Neuronal stem cell (in vitro differentiated cells): ENCODE measurements at regions not wholly inside any gene's neighbourhood (a gene's known extent, or its start where the extent isn't known, plus 50 kb on each side); places are given as distances from the start of the nearest gene placed in this dataset.

Experiments used
- DNase-seq: peaks from one replicate; pipeline ENCODE4 v3.0.0-alpha.2; 2013; ENCODE audit warnings: low spot score
- H2AFZ ChIP-seq: one replicate; pipeline ENCODE4 v1.6.1; 2013; ENCODE audit warnings: mild to moderate bottlenecking, low read length, inconsistent platforms
- H2AK5ac ChIP-seq: 2 replicates; pipeline ENCODE4 v1.6.1; 2013; ENCODE audit warnings: low read depth, mild to moderate bottlenecking, inconsistent platforms, low read length, moderate library complexity, mixed read lengths
- H2BK120ac ChIP-seq: 2 replicates; pipeline ENCODE4 v1.6.1; 2013; ENCODE audit warnings: low read depth, mild to moderate bottlenecking, inconsistent platforms, low read length, moderate library complexity, mixed read lengths
- H2BK12ac ChIP-seq: one replicate; pipeline ENCODE4 v1.6.1; 2013; ENCODE audit warnings: low read length, inconsistent platforms
- H2BK15ac ChIP-seq: 2 replicates; pipeline ENCODE4 v1.6.1; 2013; ENCODE audit warnings: mild to moderate bottlenecking, low read length, inconsistent platforms, mixed read lengths
- H2BK5ac ChIP-seq: one replicate; pipeline ENCODE4 v1.6.1; 2013; ENCODE audit warnings: inconsistent platforms, mild to moderate bottlenecking, low read length, moderate library complexity
- H3K14ac ChIP-seq: one replicate; pipeline ENCODE4 v1.6.1; 2013; ENCODE audit warnings: low read length, inconsistent platforms
- H3K18ac ChIP-seq: 2 replicates; pipeline ENCODE4 v1.6.1; 2013; ENCODE audit warnings: low read length, inconsistent platforms
- H3K23ac ChIP-seq: 2 replicates; pipeline ENCODE4 v1.6.1; 2013; ENCODE audit warnings: low read depth, mild to moderate bottlenecking, mixed read lengths, low read length, inconsistent platforms; ENCODE audit not compliant: poor library complexity
- H3K27ac ChIP-seq: replicated peaks from 3 replicates; pipeline ENCODE4 v1.5.1; 2013; ENCODE audit warnings: low read length, inconsistent platforms
- H3K27me3 ChIP-seq, 3 experiments: 2 replicates each; pipeline ENCODE4 v1.6.1; 2013; ENCODE audit warnings: low read length in 3 of 3, mild to moderate bottlenecking in 2 of 3, inconsistent platforms in 1 of 3, low read depth in 1 of 3, mixed read lengths in 1 of 3, moderate library complexity in 1 of 3; ENCODE audit not compliant: control insufficient read depth in 3 of 3, insufficient read depth in 3 of 3
- H3K36me3 ChIP-seq, 2 donors: replicated peaks in 1 of 2; 2 replicates each; pipeline ENCODE4 v1.6.1; 2013; ENCODE audit warnings: low read length in 2 of 2; ENCODE audit not compliant: control insufficient read depth in 2 of 2, insufficient read depth in 2 of 2
- H3K4ac ChIP-seq: 2 replicates; pipeline ENCODE4 v1.6.1; 2013; ENCODE audit warnings: inconsistent platforms, mild to moderate bottlenecking, low read length, moderate library complexity
- H3K4me1 ChIP-seq, 2 donors: 1 replicate in 1 of 2; 2 replicates in 1 of 2; pipeline ENCODE4 v1.6.1; 2013; ENCODE audit warnings: low read length in 2 of 2, low read depth in 1 of 2; ENCODE audit not compliant: control insufficient read depth in 2 of 2, insufficient read depth in 1 of 2
- H3K4me2 ChIP-seq: one replicate; pipeline ENCODE4 v1.6.1; 2013; ENCODE audit warnings: mild to moderate bottlenecking, low read length, inconsistent platforms; ENCODE audit not compliant: insufficient read depth, poor library complexity, severe bottlenecking
- H3K4me3 ChIP-seq, 2 donors: 2 replicates each; pipeline ENCODE4 v1.5.1; 2013; ENCODE audit warnings: low read length in 2 of 2, mild to moderate bottlenecking in 2 of 2, inconsistent platforms in 1 of 2, moderate library complexity in 1 of 2
- H3K79me1 ChIP-seq: one replicate; pipeline ENCODE4 v1.6.1; 2013; ENCODE audit warnings: low read depth, mild to moderate bottlenecking, inconsistent platforms, low read length, moderate library complexity
- H3K9ac ChIP-seq: one replicate; pipeline ENCODE4 v1.6.1; 2013; ENCODE audit warnings: mild to moderate bottlenecking, low read depth, low read length, inconsistent platforms; ENCODE audit not compliant: poor library complexity
- H3K9me3 ChIP-seq, 2 donors: replicated peaks in 1 of 2; 2 replicates each; pipeline versions ENCODE3 to v1.6.1; 2013; ENCODE audit warnings: low read length in 2 of 2, mild to moderate bottlenecking in 2 of 2, inconsistent platforms in 1 of 2, low read depth in 1 of 2, mixed read lengths in 1 of 2, moderate library complexity in 1 of 2; ENCODE audit not compliant: control insufficient read depth in 2 of 2, insufficient read depth in 1 of 2
- H4K8ac ChIP-seq: one replicate; pipeline ENCODE4 v1.6.1; 2013; ENCODE audit warnings: low read depth, mild to moderate bottlenecking, inconsistent platforms, low read length, moderate library complexity
- H4K91ac ChIP-seq: one replicate; pipeline ENCODE4 v1.6.1; 2013; ENCODE audit warnings: low read length, low read depth, mild to moderate bottlenecking, inconsistent platforms; ENCODE audit not compliant: poor library complexity
- WGBS, 2 donors: extraction: QIAGEN DNeasy Blood & Tissue Kit; methylation state at CpG; one replicate each; pipeline ENCODE4 v1.1.7; 2013; ENCODE audit warnings: missing lambda C conversion rate in 2 of 2, mixed read lengths in 1 of 2; ENCODE audit not compliant: insufficient read length in 2 of 2, insufficient replicate concordance in 1 of 2; ENCODE audit errors: extremely low coverage in 2 of 2; 5-methylcytosine and 5-hydroxymethylcytosine counted together

- Histone ChIP-seq H2BK15ac (no peak overlapping the region), H4K8ac (no peak overlapping the region), H2BK120ac (no peak overlapping the region), H3K18ac (no peak overlapping the region), H3K27ac (no peak overlapping the region), H3K4ac (no peak overlapping the region), H3K23ac (no peak overlapping the region), H2AK5ac (no peak overlapping the region), H3K79me1 (no peaks in the 10 kb centered on the region), H4K91ac (no peak overlapping the region), H2BK5ac (no peak overlapping the region), H3K9me3 (peaks cover 2 to 4% of the 10 kb centered on the region in 2 donors), H3K4me3 (no peak overlapping the region), H3K36me3 (no peaks in the 10 kb centered on the region), H2BK12ac (no peak overlapping the region), H3K27me3 (no peaks in the 10 kb centered on the region), H2AFZ (no peak overlapping the region), H3K9ac (no peak overlapping the region), H3K14ac (no peak overlapping the region), H3K4me1 (no peaks in the 10 kb centered on the region), H3K4me2 (no peak overlapping the region)
- DNase-seq, result no peak
- no CpG with 5 or more reads among the region's 1 CpG for WGBS, 2 donors
Measured at GRCh38 chr2:167825664-167826063, 421.7 kb downstream of the STK39 start.

- H2BK120ac ChIP-seq, result no peak overlapping the region
- H3K4me3 ChIP-seq, result no peak overlapping the region
- H4K91ac ChIP-seq, result no peak overlapping the region
- no peak overlapping the region for H3K23ac ChIP-seq
- no peak overlapping the region for H3K9ac ChIP-seq
- no peaks in the 10 kb centered on the region for H3K27me3 ChIP-seq
- peaks cover 0 to 1% of the 10 kb centered on the region in 2 donors for H3K4me1 ChIP-seq
- no peak overlapping the region for H2BK5ac ChIP-seq
- H3K27ac ChIP-seq, result no peak overlapping the region
- H2BK15ac ChIP-seq, result no peak overlapping the region
- no CpG with 5 or more reads among the region's 3 CpGs for WGBS, 2 donors
- peaks cover 0 to 4% of the 10 kb centered on the region in 2 donors for H3K36me3 ChIP-seq
- no peak overlapping the region for H3K4me2 ChIP-seq
- no peak overlapping the region for H2BK12ac ChIP-seq
- DNase-seq, result no peak
- H4K8ac ChIP-seq, result no peak overlapping the region
- H3K18ac ChIP-seq, result no peak overlapping the region
- H2AK5ac ChIP-seq, result no peak overlapping the region
- peaks cover 6 to 7% of the 10 kb centered on the region in 2 donors for H3K9me3 ChIP-seq
- no peak overlapping the region for H2AFZ ChIP-seq
- H3K79me1 ChIP-seq, result no peaks in the 10 kb centered on the region
- no peak overlapping the region for H3K4ac ChIP-seq
- H3K14ac ChIP-seq, result no peak overlapping the region
Measured at GRCh38 chr2:167822690-167823465, 424.5 kb downstream of the STK39 start.

GRCh38 chr2:167820488-167820887, 426.9 kb downstream of the STK39 start:
- Histone ChIP-seq H3K4me2 (no peak overlapping the region), H3K4me3 (no peak overlapping the region), H3K4ac (no peak overlapping the region), H3K4me1 (peaks cover 0 to 1% of the 10 kb centered on the region in 2 donors), H3K9me3 (peaks cover 6 to 7% of the 10 kb centered on the region in 2 donors), H2BK120ac (no peak overlapping the region), H3K27ac (no peak overlapping the region), H3K79me1 (no peaks in the 10 kb centered on the region), H3K18ac (peak overlapping the region; percentile 16), H2AK5ac (no peak overlapping the region), H3K23ac (no peak overlapping the region), H3K14ac (no peak overlapping the region), H4K91ac (no peak overlapping the region), H2BK5ac (no peak overlapping the region), H2BK12ac (no peak overlapping the region), H2BK15ac (no peak overlapping the region), H4K8ac (no peak overlapping the region), H3K36me3 (peaks cover 0 to 4% of the 10 kb centered on the region in 2 donors), H3K9ac (no peak overlapping the region), H3K27me3 (no peaks in the 10 kb centered on the region), H2AFZ (no peak overlapping the region)
- DNase-seq, result no peak
- no CpG with 5 or more reads among the region's 4 CpGs for WGBS, 2 donors

GRCh38 chr2:167818521-167818920, 428.9 kb downstream of the STK39 start:
- no peak overlapping the region for H2BK12ac ChIP-seq
- no peak overlapping the region for H3K9ac ChIP-seq
- no peaks in the 10 kb centered on the region for H3K27me3 ChIP-seq
- no peaks in the 10 kb centered on the region for H3K79me1 ChIP-seq
- no peak overlapping the region for H3K18ac ChIP-seq
- no CpG with 5 or more reads among the region's 11 CpGs for WGBS, 2 donors
- no peak for DNase-seq
- H2AFZ ChIP-seq, result no peak overlapping the region
- H3K4me1 ChIP-seq, result peaks cover 0 to 4% of the 10 kb centered on the region in 2 donors
- H4K8ac ChIP-seq, result no peak overlapping the region
- peaks cover 0 to 4% of the 10 kb centered on the region in 2 donors for H3K36me3 ChIP-seq
- no peak overlapping the region for H2BK120ac ChIP-seq
- no peak overlapping the region for H2AK5ac ChIP-seq
- no peak overlapping the region for H3K23ac ChIP-seq
- no peak overlapping the region for H3K4ac ChIP-seq
- no peak overlapping the region for H3K14ac ChIP-seq
- no peak overlapping the region for H2BK5ac ChIP-seq
- H3K27ac ChIP-seq, result no peak overlapping the region
- H3K4me3 ChIP-seq, result no peak overlapping the region
- H4K91ac ChIP-seq, result no peak overlapping the region
- H3K9me3 ChIP-seq, result peaks cover 6 to 7% of the 10 kb centered on the region in 2 donors
- H2BK15ac ChIP-seq, result no peak overlapping the region
- H3K4me2 ChIP-seq, result no peak overlapping the region
